Erythroblast (primary cell): ENCODE measurements at regions not wholly inside any gene's neighbourhood (a gene's known extent, or its start where the extent isn't known, plus 50 kb on each side); places are given as distances from the start of the nearest gene placed in this dataset.

Experiments used
- GATA1 ChIP-seq: IDR thresholded peaks from 2 replicates; pipeline ENCODE4 v1.6.1; 2011; ENCODE audit warnings: low read depth, mild to moderate bottlenecking, control low read depth, low read length, moderate library complexity
- POLR2A ChIP-seq: IDR thresholded peaks from 2 replicates; pipeline ENCODE4 v1.6.1; 2011; ENCODE audit warnings: mild to moderate bottlenecking, low read length

- no peak for TF ChIP-seq POLR2A
- no peak for TF ChIP-seq GATA1
These were observed 72.8 kb downstream of the TTLL2 start for GRCh38 chr6:167397712-167398111.
